Epithelial cell of esophagus (primary cell): ENCODE measurements at regions not wholly inside any gene's neighbourhood (a gene's known extent, or its start where the extent isn't known, plus 50 kb on each side); places are given as distances from the start of the nearest gene placed in this dataset.
"Not testable (repeated sequence)": the region's sequence is repeated elsewhere in the genome, so short reads cannot be mapped to it uniquely, and the experiment has no call there.

Source experiments
- DNase-seq: peaks from one replicate; pipeline ENCODE4 v3.0.0; 2010; ENCODE audit warnings: low read depth
- H3K4me3 ChIP-seq: 2 replicates; pipeline ENCODE4 v1.5.1; 2011; ENCODE audit warnings: mild to moderate bottlenecking, low read length, control low read depth
- TF ChIP-seq, protein P1 (sequence below): IDR thresholded peaks from 2 replicates; pipeline ENCODE4 v1.5.1; 2011; ENCODE audit warnings: low read depth, mild to moderate bottlenecking, low read length, control low read depth, inconsistent platforms; ENCODE audit not compliant: insufficient read depth; ENCODE audit errors: missing control alignments

- TF ChIP-seq, protein P1, sequence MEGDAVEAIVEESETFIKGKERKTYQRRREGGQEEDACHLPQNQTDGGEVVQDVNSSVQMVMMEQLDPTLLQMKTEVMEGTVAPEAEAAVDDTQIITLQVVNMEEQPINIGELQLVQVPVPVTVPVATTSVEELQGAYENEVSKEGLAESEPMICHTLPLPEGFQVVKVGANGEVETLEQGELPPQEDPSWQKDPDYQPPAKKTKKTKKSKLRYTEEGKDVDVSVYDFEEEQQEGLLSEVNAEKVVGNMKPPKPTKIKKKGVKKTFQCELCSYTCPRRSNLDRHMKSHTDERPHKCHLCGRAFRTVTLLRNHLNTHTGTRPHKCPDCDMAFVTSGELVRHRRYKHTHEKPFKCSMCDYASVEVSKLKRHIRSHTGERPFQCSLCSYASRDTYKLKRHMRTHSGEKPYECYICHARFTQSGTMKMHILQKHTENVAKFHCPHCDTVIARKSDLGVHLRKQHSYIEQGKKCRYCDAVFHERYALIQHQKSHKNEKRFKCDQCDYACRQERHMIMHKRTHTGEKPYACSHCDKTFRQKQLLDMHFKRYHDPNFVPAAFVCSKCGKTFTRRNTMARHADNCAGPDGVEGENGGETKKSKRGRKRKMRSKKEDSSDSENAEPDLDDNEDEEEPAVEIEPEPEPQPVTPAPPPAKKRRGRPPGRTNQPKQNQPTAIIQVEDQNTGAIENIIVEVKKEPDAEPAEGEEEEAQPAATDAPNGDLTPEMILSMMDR = no peak
- no peak for DNase-seq
- H3K4me3 ChIP-seq = no peak overlapping the region
Observed at GRCh38 chr18:35835833-35836232, 136.6 kb upstream of the RMP24 start.

DNA sequence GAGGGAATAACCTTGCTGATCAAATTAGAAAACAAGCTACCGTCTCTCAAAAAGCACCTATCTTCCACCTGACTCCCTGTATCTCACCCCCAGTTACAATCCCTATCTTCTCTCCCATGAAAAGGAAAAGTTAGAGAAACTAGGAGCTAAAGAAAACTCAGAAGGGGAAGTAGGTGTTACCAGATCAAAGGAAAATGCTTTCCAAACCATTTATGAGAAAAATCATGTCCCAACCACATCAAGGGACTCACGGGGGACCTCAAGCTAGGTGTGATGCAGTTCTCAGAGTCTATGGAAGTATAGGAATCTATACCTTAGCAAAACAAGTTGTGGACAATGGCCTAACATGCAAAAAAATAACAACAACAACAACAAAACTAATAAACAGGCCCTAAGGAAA is 135.5 kb upstream of the RMP24 start:
- DNase-seq = no peak
- no peak overlapping the region for H3K4me3 ChIP-seq
- TF ChIP-seq, protein P1 = no peak

- H3K4me3 ChIP-seq = no peak overlapping the region
- TF ChIP-seq, protein P1 = no peak
- no peak for DNase-seq
Observed at GRCh38 chr18:35837922-35838496, 134.5 kb upstream of the RMP24 start.

GRCh38 chr18:35841283-35841682 is 131.2 kb upstream of the RMP24 start:
- TF ChIP-seq, protein P1 = no peak
- no peak for DNase-seq
- H3K4me3 ChIP-seq = no peak overlapping the region

GRCh38 chr18:35842536-35842935 is 129.9 kb upstream of the RMP24 start:
- TF ChIP-seq, protein P1 = no peak
- no peak overlapping the region for H3K4me3 ChIP-seq
- no peak for DNase-seq

DNA sequence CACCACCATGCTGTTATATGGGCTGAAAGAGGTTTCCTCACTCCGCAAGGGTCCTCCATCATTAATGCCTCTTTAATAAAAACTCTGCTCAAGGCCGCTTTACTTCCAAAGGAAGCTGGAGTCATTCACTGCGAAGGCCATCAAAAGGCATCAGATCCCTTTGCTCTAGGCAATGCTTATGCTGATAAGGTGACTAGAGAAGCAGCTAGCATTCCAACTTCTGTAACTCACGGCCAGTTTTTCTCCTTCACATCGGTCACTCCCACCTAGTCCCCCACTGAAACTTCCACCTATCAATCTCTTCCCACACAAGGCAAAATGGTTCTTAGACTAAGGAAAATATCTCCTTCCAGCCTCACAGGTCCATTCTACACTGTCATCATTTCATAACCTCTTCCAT is 124.2 kb upstream of the RMP24 start:
- H3K4me3 ChIP-seq, DNase-seq: not testable (repeated sequence)

DNA sequence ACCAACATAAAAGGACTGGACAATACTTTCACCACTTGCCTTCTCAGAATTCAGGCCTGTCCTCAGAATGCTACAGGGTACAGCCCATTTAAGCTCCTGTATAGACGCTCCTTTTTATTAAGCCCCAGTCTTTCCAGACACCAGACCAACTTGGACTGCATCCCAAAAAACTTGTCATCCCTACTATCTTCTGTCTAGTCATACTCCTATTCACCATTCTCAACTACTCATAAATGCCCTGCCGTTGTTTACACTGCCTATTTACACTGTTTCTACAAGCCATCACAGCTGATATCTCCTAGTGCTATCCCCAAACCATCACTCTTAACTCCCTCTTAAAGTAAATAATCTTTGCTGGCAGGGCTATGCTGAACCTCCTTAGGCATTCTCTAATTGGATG is 123.2 kb upstream of the RMP24 start:
- peak; percentile 60 for DNase-seq
- not testable (repeated sequence) for H3K4me3 ChIP-seq

DNA sequence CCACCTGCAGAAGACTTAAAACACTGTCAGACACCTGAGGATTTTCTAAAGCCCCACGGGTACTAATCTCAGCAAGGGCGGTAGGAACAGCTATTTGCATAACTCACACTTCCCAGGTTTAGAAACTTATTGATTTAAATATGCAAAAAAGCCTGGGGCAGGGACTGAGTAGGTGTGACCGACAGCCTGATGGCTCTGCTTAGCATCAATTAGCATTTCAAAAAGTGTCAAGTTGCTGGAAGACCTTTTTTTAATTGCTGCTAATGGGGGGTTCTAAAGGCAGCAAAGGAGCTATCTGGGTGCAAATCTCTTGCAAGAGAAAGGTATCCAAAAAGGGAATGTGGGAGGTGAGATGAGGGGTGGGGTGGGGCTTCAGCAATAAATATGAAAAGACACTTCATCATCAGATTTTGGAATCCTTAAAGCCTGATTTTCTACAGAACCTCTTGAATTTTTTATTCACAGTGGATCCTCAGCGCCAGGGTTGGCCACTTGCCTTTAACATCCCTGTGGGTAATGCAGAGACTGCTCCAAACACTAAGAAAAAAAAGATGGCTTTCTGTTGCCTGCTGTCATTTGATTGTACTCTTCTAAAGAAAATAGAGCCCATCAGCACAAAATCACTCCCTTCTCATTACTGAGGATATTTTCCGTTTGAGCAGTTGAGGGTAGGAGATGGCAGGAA is 121.1 kb upstream of the RMP24 start:
- H3K4me3 ChIP-seq = no peak overlapping the region
- TF ChIP-seq, protein P1 = no peak
- DNase-seq = no peak
